ENCODE measurements at regions not wholly inside any gene's neighbourhood (a gene's known extent, or its start where the extent isn't known, plus 50 kb on each side); places are given as distances from the start of the nearest gene placed in this dataset.

DNA sequence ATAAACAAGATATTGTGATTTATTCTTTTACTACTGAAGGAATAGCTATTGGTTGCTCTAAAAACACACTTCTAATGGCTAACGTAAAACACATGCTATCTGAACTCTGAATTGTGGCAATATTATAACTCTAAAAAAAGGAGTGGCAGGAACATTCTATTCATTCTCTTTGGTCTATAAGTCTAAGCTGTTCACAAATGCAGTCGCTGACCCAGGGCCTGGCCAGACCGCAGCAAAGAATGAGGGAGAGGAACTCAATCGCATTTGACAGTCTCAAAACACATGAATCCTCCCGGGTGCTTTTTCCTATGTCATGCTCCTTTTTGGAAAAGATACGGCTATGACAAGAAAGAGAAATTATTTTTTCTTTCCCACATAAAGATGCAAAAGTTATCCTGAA is 651.6 kb upstream of the PITX2 start:
- H3K27me3 ChIP-seq (ENCODE audit: control insufficient read depth in 2 of 2, insufficient read depth in 2 of 2, low read length in 2 of 2), result no peaks in the 10 kb centered on the region
- ATAC-seq, result no peak
- no peak overlapping the region for H3K9ac ChIP-seq (ENCODE audit: insufficient read depth in 1 of 2, low read depth in 2 of 2, low read length in 2 of 2)
- H3K36me3 ChIP-seq (ENCODE audit: control insufficient read depth, insufficient read depth, low read length), result no peaks in the 10 kb centered on the region
- H3K9me3 ChIP-seq (replicated peaks; ENCODE audit: control insufficient read depth, insufficient read depth, low read depth, low read length), result no peaks in the 10 kb centered on the region
- no peak overlapping the region for H3K4me3 ChIP-seq
- CTCF ChIA-PET (ENCODE audit: low intra/inter-chr PET ratio), result no interaction called here
- no peaks in the 10 kb centered on the region for H3K9me1 ChIP-seq (ENCODE audit: control insufficient read depth, insufficient read depth, low read length)
- H3K4me1 ChIP-seq (replicated peaks in 1 of 2; ENCODE audit: control insufficient read depth in 2 of 2, insufficient read depth in 2 of 2, low read length in 2 of 2), result no peaks in the 10 kb centered on the region
- H4K20me1 ChIP-seq (replicated peaks; ENCODE audit: control insufficient read depth, insufficient read depth, low read length), result no peaks in the 10 kb centered on the region
- in situ Hi-C loops (cut with MboI), result no loop called here
- 0% methylated on average over 6 of the region's 6 CpGs for WGBS (ENCODE audit: insufficient coverage, low coverage, missing lambda C conversion rate)
- H2AFZ ChIP-seq (ENCODE audit: low read depth, low read length), result no peak overlapping the region
- POLR2A ChIA-PET, result no interaction called here
- intact Hi-C loops (cut with micrococcal nuclease), result no loop called here
- H3K4me2 ChIP-seq (ENCODE audit: insufficient read depth, low read length), result no peak overlapping the region
- no peak for DNase-seq (ENCODE audit: extremely low read depth in 1 of 4, low spot score in 3 of 4)
- TF ChIP-seq HDAC8 (tag; IDR thresholded peaks at IDR 0.05) (no peak), CBFB (CRISPR knock-in tag; IDR thresholded peaks at IDR 0.05) (no peak), EHMT2 (IDR thresholded peaks at IDR 0.05) (no peak), MEF2A (IDR thresholded peaks at IDR 0.05; ENCODE audit: control insufficient read depth, low read depth, low read length) (no peak), GATAD2B (IDR thresholded peaks at IDR 0.05; ENCODE audit: borderline replicate concordance) (no peak), CC2D1A (IDR thresholded peaks at IDR 0.05) (no peak)
- TF ChIP-seq, protein P1, sequence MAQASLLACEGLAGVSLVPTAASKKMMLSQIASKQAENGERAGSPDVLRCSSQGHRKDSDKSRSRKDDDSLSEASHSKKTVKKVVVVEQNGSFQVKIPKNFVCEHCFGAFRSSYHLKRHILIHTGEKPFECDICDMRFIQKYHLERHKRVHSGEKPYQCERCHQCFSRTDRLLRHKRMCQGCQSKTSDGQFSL (CRISPR knock-in tag; IDR thresholded peaks at IDR 0.05), result no peak
- TF ChIP-seq, protein P1 (tag; IDR thresholded peaks at IDR 0.05), result no peak
- TF ChIP-seq, protein P2, sequence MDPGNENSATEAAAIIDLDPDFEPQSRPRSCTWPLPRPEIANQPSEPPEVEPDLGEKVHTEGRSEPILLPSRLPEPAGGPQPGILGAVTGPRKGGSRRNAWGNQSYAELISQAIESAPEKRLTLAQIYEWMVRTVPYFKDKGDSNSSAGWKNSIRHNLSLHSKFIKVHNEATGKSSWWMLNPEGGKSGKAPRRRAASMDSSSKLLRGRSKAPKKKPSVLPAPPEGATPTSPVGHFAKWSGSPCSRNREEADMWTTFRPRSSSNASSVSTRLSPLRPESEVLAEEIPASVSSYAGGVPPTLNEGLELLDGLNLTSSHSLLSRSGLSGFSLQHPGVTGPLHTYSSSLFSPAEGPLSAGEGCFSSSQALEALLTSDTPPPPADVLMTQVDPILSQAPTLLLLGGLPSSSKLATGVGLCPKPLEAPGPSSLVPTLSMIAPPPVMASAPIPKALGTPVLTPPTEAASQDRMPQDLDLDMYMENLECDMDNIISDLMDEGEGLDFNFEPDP (CRISPR knock-in tag; IDR thresholded peaks at IDR 0.05), result no peak
- H3K27ac ChIP-seq (ENCODE audit: extremely low read depth, low read depth, low read length), result no peak overlapping the region
- no peaks in the 10 kb centered on the region for H3K79me2 ChIP-seq (ENCODE audit: control insufficient read depth, insufficient read depth, low read length)
- FAIRE-seq, result no peak
- BruUV-seq (replicated peaks), result no TSS peak
